NCI-H1092 (cell line): ENCODE measurements at regions not wholly inside any gene's neighbourhood (a gene's known extent, or its start where the extent isn't known, plus 50 kb on each side); places are given as distances from the start of the nearest gene placed in this dataset.
"Not testable (repeated sequence)": the region's sequence is repeated elsewhere in the genome, so short reads cannot be mapped to it uniquely, and the experiment has no call there.

Experiments
- DNase-seq: peaks from one replicate; lab custom pipeline; 2025; lab: John Stamatoyannopoulos, UW

DNA sequence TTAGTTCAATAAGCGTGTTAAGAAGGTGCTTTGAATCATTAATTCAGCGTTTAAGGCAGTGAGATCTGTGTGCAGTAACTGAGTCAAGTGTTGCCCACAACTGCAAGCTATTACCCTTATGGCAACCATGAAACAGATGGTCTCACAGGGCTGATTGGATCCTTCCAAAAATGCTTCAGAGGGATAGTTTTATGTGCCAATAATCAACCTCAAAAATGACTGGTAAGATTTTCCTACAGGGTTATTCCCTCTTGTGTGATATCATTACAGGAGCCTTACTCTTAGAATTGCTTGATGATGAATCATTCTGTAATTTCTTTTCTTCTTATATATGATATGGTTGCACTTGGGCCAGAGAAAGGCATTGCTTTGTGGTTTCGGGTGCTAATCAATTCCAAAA lies 1299.2 kb upstream of the ATXN8OS start:
- DNase-seq: no peak

DNA sequence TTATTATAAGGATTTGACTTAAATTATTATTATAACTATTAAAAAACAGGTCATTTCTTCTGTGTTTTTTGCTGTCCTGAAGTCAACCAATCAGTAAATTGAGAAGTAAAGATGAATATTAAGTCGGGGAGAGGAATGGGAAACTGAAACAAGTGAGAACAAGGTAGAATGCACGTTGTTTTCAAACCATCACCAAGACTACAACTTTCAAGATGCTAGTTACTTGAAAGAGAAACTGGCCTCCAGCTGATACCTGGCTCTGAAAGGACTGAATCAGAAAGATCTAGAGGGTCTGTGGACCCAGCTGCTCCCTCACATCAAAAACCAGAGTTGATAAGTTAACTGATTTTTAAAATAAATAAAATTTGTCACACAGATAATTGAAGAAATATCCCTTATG lies 1301.5 kb upstream of the ATXN8OS start:
- no peak for DNase-seq

DNA sequence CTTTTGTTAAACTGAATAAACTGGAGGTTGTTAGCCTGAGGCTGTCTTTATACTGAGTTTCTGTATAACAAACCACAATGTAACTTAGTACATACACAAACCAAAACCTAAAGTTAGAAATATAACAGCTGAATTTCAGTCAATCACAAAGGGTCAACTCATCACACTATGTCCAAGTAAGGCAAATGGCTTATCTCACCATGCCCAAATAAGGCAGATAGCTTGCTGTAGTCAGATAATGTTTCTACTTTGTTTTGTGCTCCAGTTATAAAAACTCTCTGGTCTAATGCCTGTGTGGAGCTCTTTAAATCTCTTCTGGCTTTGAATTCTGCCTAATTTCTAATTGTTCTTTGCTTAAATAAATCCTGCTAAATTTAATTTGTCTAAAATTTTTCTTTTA lies 1323.4 kb upstream of the ATXN8OS start:
- DNase-seq: no peak

DNA sequence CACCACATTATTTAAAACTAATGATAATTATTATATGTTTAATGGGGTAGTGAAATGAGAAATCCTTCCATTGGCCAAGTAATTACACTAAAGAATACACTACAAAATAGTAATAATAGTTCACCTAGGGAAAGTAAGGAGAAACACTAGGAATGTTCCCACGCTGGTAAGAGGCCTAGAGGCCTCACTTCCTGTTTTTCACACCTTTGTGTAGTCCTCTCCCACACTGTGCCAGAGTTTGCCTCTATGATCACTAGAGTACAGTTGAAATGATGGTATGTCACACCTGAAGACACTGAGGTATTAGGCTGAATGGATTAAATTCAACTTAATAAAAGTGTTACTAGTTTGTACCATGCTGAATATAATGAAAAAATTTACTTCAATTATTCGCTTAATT lies 1348.0 kb upstream of the ATXN8OS start:
- no peak for DNase-seq

DNA sequence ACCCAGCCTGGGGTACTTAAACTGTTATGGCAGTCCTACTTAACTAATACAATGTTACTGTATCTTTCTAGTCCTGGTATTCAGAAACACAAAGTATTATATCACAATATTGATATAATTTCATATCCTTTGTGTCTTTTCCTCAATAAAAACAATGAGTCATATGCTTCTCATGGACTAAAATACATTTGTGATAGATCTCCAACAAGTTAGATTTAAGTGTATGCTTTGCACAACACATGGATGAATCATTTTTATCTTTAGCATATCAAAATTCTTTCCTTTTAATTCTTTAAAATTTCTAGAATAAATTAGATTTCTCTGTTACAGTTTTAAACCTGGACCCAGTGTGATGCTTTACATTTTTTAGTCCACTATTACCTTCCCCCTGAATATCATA lies 1357.8 kb upstream of the ATXN8OS start:
- no peak for DNase-seq

DNA sequence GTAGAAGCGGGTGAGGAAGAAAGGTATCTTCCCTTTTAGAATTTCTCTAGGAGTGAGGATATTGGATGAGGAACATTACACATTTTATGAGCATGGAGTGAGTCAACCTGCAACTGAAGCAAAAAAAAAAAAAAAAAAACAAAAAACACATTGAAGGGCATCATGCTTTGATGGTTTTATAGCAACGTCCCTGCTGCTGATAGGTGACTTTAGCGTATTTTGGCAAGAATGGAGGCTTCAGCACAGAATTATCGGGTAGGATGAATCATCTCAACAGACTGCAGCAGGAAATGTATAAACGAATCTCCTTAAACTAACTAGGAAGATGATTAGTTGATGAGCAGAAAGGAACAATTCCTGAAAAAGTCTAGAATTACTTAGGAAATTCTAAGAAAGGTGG lies 1359.6 kb upstream of the ATXN8OS start:
- no peak for DNase-seq

DNA sequence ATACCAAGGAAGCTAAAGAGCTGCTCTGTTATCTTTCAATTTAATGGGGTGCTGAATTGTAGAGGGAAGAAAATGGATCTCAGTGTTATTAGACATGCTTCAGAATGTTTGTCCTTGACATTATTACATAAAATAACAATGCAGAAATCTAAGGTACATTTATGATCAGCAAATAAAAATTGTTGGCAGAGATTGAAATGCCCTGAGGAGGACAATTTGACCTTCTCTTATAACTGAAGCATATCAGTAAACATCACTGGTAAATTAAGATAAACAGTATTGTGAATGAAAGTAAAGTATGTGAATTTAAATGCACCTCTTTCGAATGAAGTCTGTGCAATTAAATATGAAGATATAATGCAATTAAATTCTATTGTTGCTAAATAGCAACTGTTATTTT lies 1362.1 kb upstream of the ATXN8OS start:
- no peak for DNase-seq

DNA sequence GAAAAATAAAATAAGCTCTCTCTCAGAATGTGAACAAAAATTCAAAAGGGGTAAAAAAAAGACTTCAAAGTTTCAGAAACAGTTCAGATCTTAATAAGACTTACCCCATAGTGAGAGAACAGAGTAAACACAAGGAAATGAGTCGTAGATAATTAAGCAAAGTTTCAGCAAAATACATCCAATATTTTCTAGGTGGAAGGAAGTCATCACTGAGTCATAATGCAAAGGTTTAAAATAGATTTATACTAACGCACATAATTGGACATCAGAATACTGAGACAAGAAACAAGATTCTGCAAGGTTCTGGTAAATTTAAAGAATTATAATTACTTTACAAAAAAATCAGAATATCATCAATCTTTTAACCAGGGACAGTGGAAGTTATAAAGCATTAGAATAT lies 1370.7 kb upstream of the ATXN8OS start:
- DNase-seq: no peak

DNA sequence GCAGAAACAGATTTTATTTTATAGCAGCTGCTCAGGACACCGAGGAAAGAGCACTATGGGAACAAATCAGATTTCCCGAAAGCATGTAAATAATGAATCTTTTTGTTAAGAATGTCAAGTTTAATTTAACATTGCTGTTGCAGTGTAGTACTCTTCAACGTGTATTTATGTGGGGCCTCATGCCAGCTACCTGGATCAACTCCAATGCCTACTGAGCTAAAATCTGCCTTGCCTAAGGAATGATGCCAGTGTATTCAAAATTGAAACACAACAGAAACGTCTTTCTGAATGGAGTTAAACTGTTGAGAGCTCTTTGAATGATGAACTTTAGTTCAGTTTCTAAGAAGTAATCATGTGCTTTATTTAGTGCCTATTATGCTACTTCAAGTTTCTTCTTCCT lies 1379.8 kb upstream of the ATXN8OS start:
- peak; percentile 26 for DNase-seq

DNA sequence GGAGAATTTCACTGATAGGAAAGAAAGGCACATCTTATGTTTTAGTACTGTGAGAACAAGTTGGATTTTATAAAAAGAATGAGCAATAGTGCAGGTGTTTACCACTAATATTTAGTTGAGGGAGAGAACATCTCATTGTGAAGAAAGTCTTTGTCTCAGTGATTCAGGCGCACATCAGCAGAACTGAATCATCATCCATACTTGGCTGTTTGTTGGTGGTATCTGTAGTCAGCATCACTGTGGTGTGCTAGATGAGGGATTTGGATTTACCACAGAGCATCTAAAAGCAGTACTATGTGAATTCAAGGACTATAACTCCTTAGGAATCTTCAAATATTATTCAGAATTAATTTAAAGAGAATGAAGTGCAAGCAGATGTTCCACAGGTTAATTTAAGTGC lies 1380.5 kb upstream of the ATXN8OS start:
- no peak for DNase-seq

DNA sequence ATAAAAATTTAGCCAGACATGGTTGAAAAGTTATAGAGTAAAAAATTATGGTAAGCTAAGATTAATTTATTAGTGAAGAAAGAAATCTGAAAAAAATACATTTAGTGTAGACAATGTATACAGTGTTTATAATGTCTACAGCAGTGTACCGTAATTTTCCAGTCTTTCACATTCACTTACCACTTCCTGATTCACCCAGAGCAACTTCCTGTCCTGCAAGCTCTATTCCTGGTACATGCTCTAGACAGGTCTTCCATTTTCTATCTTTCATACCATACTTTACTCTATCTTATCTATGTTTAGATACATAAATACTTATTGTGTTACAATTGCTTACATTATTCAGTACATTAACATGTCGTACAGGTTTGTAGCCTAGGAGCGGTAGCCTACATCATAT lies 1387.8 kb upstream of the ATXN8OS start:
- DNase-seq: no peak

DNA sequence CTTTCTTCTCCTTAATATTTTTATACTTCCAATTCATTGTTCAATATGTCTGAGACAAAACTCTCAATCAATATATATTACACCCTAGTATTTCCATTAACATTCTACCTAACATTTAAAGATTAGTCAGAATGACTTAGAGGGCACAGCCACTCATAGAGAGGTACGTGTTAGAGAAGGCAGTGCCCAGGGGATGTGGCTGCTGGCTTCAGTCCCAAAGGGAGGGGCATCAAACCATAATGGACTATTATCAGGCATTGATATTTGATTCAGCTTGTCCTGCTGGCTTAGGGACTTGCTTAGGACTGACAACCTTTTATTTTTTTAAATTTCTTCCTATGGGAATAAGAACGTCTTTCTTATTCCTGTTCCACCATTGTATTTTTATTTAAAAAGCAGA lies 1392.0 kb upstream of the ATXN8OS start:
- no peak for DNase-seq

DNA sequence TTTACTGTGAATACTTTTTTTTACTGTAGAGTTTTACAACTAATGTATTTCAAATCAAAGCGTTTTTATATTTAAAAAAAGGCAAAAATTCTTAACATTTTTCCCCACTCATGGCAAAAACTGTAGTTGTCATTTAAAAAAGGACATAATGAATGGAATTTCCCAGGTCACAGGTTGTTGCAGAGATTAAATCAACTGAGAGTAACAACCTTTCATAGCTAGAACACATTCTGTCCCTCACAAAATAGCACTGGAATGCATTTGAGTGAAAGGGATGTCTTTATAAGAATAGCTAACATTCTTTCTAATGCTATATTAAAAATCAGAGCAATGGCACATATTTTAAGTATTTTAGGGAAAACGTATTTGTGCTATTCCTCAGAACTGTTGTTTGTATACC lies 1393.3 kb upstream of the ATXN8OS start:
- no peak for DNase-seq

DNA sequence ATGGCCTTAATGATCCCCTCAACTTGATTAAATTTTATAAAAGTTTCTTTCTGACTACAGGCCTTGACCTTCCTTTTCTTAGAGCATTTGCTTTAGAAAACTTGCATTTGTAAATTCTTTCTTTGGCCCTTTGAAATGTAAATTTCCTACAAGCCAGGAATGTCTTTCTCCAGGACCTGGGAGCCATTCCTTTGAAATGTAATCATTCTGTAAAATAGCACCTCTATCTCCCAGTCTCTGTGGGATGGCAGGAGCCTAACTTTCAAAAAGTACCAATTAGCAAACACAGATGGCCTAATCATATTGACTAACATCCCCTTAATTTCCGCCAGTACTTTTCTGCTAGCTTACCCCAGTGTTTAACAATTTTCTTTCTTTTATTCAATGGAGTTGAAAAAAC lies 1394.2 kb upstream of the ATXN8OS start:
- no peak for DNase-seq

DNA sequence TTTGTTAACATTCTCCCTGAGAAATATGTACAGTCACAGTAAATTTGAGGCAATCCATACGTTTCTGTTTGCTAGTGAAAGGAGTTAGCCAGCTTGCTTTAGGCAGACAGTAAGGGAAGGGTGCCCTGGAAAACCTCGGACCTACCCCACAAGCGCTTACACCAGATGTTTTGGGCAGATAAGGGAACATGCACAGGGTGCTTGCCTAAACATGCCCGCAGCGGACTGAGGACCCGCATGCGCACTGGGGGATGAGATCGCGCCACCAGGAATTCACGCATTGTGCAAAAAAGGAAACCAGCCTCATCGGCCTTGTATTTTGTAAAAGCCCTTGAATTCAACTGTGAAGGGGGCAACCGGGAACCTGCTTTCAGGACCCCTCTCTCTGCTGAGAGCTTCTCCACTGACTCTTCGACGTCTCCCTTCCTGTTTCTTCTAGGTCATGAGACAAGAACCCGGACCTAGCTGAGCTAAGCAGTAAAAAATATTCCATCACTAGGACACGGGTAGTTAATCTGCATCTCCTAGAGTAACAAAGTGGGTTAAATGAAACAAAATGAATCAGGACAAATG lies 1399.2 kb upstream of the ATXN8OS start:
- no peak for DNase-seq

DNA sequence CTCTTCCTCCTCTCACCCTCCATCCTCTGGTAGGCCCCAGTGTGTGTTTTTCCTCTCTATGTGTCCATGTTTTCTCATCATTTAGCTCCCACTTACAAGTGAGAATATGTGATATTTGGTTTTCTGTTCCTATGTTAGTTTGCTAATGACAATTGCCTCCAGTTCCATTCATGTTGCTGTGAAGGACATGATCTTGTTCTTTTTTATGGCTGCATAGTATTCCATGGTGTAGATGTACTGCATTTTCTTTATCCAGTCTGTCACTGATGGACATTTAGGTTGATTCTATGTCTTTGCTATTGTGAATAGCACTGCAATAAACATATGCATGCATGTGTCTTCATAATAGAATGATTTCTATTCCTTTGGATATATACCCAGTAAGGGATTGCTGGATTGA lies 1401.6 kb upstream of the ATXN8OS start:
- not testable (repeated sequence) for DNase-seq

DNA sequence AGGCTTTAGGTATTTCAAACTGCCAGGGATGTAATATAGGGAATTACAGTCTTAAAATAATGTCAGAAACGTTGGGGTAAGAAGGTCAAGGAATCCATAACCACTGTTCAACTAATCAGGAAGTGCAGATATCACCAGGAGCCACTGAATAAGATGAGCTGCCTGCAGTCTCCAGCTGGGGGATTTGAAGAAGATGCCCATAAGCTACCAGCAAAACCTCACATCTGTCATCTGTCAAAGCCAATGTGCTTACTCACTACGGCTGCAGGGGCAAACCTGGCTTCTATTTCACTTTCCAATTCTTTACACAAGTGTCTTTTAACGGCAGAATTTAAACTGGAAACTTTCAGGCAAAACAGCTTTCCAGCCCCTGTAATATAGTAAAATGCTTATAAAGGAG lies 1410.1 kb upstream of the ATXN8OS start:
- no peak for DNase-seq

DNA sequence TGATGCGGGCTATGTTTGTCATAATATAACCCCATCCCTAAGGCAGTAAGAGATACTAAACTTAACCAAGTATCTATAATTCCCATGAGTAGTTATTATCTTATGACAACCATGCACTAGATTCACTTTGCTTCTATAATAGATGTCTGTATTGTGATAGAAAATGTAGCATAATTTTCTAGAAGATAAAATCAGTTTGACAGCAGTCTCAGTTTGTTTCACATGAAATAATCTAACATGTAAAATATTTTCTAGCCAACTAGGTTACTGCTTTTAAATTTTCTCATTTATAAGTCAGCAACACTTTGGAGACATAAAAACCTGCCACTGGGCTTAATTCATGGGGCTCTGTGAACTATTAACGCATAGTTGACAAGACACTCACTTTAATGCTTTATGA lies 1410.7 kb upstream of the ATXN8OS start:
- no peak for DNase-seq

DNA sequence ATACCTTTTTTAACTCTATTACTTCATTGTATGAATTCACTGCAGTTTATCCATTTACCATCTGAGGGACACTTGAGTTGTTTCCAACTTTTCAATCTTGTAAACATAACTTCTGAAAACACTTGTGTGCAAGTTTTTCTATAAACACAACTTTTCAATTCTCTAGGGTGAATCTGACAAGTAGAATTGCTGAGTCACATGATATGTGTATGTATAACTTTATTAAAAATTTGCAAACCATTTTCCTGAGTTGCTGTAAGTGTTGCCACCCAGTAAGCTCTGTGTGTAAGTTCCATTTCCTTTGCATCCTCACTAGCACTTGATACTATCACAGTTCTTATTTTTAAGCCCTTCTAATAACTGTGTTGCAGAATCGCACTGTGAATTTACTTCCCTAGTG lies 1415.6 kb upstream of the ATXN8OS start:
- DNase-seq: no peak

DNA sequence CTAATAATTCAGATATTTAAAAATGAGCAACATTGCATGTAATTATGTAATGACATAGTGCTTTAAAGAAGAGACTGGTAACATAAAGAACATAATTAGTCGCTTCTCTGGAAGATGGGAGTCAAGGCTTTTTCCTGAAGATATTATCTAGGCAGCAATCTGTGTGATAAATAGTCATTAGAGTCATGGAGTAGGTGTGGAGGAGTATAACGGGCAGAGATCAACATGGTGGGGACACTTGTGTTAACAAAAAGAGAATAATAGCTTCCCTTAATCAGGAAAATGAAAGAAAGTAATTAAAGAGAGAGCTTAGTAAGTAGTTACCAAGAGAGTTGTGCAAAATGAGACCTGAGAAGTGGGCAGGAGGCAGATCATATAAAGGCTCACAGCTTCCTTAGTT lies 1417.1 kb upstream of the ATXN8OS start:
- DNase-seq: no peak

DNA sequence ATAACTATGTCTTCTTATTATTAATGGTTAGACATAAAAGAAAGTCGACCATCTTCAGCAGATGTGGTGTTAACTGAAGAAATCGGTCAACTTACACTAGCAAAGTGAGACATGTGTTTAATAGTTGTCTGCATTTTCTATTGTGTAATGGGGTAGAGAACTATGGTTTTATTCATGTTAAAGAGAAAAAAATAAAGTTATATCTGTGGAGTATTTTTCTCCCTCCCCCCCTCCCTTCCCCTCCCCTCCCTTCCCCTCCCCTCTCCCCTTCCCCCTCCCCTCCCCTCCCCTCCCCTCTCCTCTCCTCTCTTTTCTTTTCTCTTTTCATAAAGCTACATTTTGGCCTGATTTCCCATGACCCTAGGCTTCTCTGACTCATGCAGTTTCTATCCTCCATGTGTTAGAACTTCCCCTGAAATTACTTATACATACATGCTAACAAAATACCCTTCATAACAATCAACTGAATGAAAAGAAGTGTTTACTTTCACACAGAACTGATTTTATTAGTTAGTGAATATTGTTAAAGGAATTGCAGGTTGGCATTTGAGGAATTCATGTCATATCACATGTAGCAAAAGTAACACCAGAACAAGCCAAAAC lies 1431.0 kb upstream of the ATXN8OS start:
- no peak for DNase-seq

DNA sequence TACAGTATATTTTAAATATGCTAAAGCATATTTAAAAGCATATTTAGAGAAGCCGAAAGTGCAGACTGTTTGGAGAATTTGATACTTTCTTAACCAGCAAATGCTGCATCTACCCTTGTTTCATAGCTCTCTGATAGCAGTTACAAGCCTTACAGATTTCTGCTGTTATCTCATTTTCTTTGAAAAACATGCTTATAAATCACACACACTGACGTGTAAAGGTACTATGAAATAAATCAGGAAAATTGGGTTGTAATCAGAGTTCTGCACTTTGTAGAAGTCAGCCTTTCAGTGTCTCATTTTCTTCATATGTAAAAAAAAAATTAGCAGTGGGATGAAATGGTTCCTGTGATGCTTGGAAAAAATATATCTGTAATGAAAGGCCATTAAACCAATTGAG lies 1432.4 kb upstream of the ATXN8OS start:
- no peak for DNase-seq

DNA sequence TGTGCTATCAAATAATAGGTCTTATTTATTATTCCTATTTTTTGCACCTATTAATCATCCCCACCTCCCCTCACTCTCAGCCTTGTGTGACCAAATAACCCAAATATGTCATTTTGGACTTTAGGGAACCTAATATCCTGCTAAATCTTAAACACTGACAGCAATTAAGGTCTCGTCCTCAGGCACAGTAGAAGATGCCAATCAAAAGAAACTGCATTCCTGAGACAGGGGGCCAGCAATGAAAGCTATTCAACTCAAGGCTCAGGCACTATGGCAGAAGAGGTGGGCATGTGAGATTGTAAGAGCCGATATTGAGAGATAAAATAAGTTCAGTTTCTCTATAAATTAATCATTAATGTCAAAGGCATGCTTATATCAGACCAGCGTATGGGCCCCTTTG lies 1437.7 kb upstream of the PCDH9 start:
- DNase-seq: no peak

DNA sequence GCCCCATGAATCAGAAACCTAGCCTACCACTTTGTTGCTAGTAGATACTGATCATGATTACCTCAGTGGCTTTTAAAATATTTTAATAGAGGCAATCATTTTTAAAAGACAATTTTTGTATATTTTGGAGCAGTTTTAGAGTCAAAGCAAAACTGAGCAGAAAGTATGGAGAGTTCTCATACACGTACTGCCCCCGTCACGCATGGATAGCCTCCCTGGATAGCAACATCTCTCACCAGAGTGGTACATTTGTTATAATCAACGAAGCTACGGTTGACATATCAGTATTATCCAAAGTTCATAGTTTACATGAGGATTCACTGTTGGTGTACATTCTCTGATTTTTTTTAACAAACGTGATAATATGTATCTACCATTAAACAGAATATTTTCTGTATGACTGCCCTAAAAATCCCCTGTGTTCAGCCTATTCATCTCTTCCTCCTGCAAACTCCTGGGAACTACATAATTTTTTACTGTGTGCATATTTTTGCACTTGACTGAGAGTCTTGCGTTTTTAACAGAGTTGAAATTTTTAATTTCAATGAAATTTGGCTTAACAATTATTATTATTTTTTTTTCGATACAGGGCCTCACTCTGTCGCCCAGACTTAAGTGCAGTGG lies 1436.8 kb upstream of the PCDH9 start:
- DNase-seq: no peak
